ENCODE measurements at regions not wholly inside any gene's neighbourhood (a gene's known extent, or its start where the extent isn't known, plus 50 kb on each side); places are given as distances from the start of the nearest gene placed in this dataset.

DNA sequence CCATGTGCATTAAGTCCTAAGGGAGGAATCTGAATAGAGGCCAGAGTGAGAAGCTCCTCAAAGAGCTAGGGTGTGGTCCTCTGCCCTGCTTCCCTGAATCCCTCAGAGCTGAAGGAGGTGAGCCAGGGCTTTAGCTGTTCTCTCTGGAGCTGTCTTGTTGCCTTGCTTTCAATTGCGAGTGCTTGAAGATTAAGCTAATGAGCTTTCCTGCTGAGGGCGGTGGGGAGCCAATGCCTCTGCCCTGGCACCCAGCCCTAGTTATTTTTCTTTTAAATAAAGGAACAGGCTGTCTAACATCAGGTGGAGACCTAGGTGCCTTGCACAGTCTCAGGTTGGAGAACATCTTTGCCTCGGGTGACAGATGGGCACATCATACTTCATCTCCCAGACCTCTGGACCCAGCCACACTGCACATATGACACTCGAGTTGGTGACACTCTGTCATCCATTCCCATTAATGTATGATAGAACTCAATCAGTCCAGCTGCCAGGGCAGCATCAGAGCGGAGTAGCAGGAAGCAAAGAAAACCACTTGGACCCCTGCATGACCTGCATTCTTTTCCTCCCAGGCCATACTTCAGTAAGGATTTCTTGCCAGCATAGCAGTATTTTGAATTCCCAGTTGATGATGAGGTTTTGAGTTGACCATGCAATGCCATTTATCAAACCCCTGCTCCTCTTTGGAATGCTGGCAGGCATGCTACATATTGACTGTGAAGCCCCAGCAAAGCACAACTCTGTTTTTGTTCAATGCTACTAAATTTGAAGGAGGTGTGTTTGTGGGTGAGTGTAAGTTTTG, 292.7 kb downstream of the RNF144A start:
- no peak overlapping the region for H2AFZ ChIP-seq
- no peak overlapping the region for H3K27ac ChIP-seq
- TF ChIP-seq, protein P1, sequence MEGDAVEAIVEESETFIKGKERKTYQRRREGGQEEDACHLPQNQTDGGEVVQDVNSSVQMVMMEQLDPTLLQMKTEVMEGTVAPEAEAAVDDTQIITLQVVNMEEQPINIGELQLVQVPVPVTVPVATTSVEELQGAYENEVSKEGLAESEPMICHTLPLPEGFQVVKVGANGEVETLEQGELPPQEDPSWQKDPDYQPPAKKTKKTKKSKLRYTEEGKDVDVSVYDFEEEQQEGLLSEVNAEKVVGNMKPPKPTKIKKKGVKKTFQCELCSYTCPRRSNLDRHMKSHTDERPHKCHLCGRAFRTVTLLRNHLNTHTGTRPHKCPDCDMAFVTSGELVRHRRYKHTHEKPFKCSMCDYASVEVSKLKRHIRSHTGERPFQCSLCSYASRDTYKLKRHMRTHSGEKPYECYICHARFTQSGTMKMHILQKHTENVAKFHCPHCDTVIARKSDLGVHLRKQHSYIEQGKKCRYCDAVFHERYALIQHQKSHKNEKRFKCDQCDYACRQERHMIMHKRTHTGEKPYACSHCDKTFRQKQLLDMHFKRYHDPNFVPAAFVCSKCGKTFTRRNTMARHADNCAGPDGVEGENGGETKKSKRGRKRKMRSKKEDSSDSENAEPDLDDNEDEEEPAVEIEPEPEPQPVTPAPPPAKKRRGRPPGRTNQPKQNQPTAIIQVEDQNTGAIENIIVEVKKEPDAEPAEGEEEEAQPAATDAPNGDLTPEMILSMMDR (IDR thresholded peaks at IDR 0.05), result no peak
- H3K9me3 ChIP-seq (ENCODE audit: control insufficient read depth, low read length), result no peaks in the 10 kb centered on the region
- no peak overlapping the region for H3K4me2 ChIP-seq (ENCODE audit: low read length)
- H3K9ac ChIP-seq, result no peak overlapping the region
- no peaks in the 10 kb centered on the region for H3K4me1 ChIP-seq
- no peaks in the 10 kb centered on the region for H3K36me3 ChIP-seq (ENCODE audit: control insufficient read depth, insufficient read depth, low read length)
- H3K79me2 ChIP-seq, result no peaks in the 10 kb centered on the region
- H3K4me3 ChIP-seq (ENCODE audit: low read depth, low read length), result no peak overlapping the region
- no peaks in the 10 kb centered on the region for H3K27me3 ChIP-seq (ENCODE audit: control insufficient read depth, insufficient read depth, low read length)

- Histone ChIP-seq H3K36me3 (ENCODE audit: control insufficient read depth, insufficient read depth, low read length) (no peaks in the 10 kb centered on the region), H3K27ac (no peak overlapping the region), H3K27me3 (ENCODE audit: control insufficient read depth, insufficient read depth, low read length) (no peaks in the 10 kb centered on the region), H3K9ac (no peak overlapping the region), H3K79me2 (no peaks in the 10 kb centered on the region), H3K4me3 (ENCODE audit: low read depth, low read length) (no peak overlapping the region), H3K4me1 (no peaks in the 10 kb centered on the region), H3K9me3 (ENCODE audit: control insufficient read depth, low read length) (no peaks in the 10 kb centered on the region), H2AFZ (no peak overlapping the region), H3K4me2 (ENCODE audit: low read length) (no peak overlapping the region)
- TF ChIP-seq, protein P1 (IDR thresholded peaks at IDR 0.05), result no peak
Measured at GRCh38 chr2:7210712-7211111, 293.5 kb downstream of the RNF144A start.

DNA sequence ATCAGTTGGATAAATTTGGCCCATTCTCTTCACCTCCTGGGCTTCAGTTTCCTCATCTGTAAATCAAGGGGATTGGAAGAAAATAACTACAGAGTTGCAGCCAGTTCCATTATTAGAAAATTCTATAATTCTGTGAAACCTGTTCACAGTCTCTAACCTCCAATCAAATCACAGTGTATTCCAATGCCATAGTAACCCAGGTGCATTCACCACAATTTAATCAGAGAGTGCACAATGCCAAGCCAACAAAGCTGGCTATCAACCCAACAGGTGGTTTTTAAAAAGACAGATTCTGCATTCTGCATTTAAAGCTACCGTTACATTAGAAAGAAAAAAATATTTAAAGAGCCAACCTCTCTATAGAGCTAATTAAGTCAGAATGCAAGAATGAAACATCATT, 308.6 kb downstream of the RNF144A start:
- H3K27me3 ChIP-seq (ENCODE audit: control insufficient read depth, insufficient read depth, low read length), result no peaks in the 10 kb centered on the region
- TF ChIP-seq, protein P1 (IDR thresholded peaks at IDR 0.05), result no peak
- H3K27ac ChIP-seq, result no peak overlapping the region
- H3K9ac ChIP-seq, result no peak overlapping the region
- H3K4me3 ChIP-seq (ENCODE audit: low read depth, low read length), result no peak overlapping the region
- H3K4me2 ChIP-seq (ENCODE audit: low read length), result no peak overlapping the region
- H2AFZ ChIP-seq, result no peak overlapping the region
- no peaks in the 10 kb centered on the region for H3K79me2 ChIP-seq
- H3K9me3 ChIP-seq (ENCODE audit: control insufficient read depth, low read length), result no peaks in the 10 kb centered on the region
- no peaks in the 10 kb centered on the region for H3K4me1 ChIP-seq
- no peaks in the 10 kb centered on the region for H3K36me3 ChIP-seq (ENCODE audit: control insufficient read depth, insufficient read depth, low read length)

DNA sequence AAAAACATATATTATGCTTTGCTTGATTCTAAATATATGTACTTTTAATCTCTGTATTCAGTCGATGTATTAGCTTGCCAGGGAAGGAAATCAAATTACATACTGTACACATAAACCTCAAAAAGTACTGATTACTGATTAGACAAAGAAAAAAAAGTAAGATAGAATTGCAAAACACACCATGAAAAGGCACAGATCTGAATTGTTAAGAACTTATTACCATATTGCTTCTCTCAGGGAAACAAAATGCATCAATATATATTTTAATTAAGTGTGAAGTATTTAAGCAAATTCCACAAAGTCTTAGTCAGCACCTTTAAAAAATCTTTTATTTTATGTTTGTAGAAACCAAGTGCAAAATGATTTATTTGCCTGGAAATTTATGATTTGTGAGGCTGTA, 309.3 kb downstream of the RNF144A start:
- Histone ChIP-seq H3K9me3 (ENCODE audit: control insufficient read depth, low read length) (no peaks in the 10 kb centered on the region), H3K9ac (no peak overlapping the region), H3K27ac (no peak overlapping the region), H3K79me2 (no peaks in the 10 kb centered on the region), H3K36me3 (ENCODE audit: control insufficient read depth, insufficient read depth, low read length) (no peaks in the 10 kb centered on the region), H2AFZ (no peak overlapping the region), H3K4me2 (ENCODE audit: low read length) (no peak overlapping the region), H3K4me3 (ENCODE audit: low read depth, low read length) (no peak overlapping the region), H3K27me3 (ENCODE audit: control insufficient read depth, insufficient read depth, low read length) (no peaks in the 10 kb centered on the region), H3K4me1 (no peaks in the 10 kb centered on the region)
- TF ChIP-seq, protein P1 (IDR thresholded peaks at IDR 0.05), result no peak

- Histone ChIP-seq H3K4me1 (no peaks in the 10 kb centered on the region), H3K4me3 (ENCODE audit: low read depth, low read length) (no peak overlapping the region), H3K27ac (no peak overlapping the region), H3K79me2 (no peaks in the 10 kb centered on the region), H3K27me3 (ENCODE audit: control insufficient read depth, insufficient read depth, low read length) (no peaks in the 10 kb centered on the region), H3K36me3 (ENCODE audit: control insufficient read depth, insufficient read depth, low read length) (no peaks in the 10 kb centered on the region), H2AFZ (no peak overlapping the region), H3K9me3 (ENCODE audit: control insufficient read depth, low read length) (no peaks in the 10 kb centered on the region), H3K9ac (no peak overlapping the region), H3K4me2 (ENCODE audit: low read length) (no peak overlapping the region)
- TF ChIP-seq, protein P1 (IDR thresholded peaks at IDR 0.05), result no peak
Measured at GRCh38 chr2:7233126-7233525, 315.9 kb downstream of the RNF144A start.

Data from parathyroid adenoma (tissue), 2 donors.